HG02870 (cell line): ENCODE measurements at regions not wholly inside any gene's neighbourhood (a gene's known extent, or its start where the extent isn't known, plus 50 kb on each side); places are given as distances from the start of the nearest gene placed in this dataset.
"Not testable (repeated sequence)": the region's sequence is repeated elsewhere in the genome, so short reads cannot be mapped to it uniquely, and the experiment has no call there.

Experiments used
- ATAC-seq: cut with Tn5 transposase; IDR thresholded peaks from one replicate; pipeline ENCODE4 v1.9.1; 2021; ENCODE audit warnings: mild to moderate bottlenecking, moderate library complexity; ENCODE audit not compliant: unreplicated experiment

GRCh38 chr10:37582237-37582636, 275.2 kb downstream of the ZNF248 start:
- no peak for ATAC-seq

GRCh38 chr10:37576154-37576553, 281.3 kb downstream of the ZNF248 start:
- ATAC-seq, result no peak

GRCh38 chr10:37572206-37572605, 285.2 kb downstream of the ZNF248 start:
- no peak for ATAC-seq

GRCh38 chr10:37566332-37566731, 291.1 kb downstream of the ZNF248 start:
- ATAC-seq, result no peak

- ATAC-seq, result no peak
Measured at GRCh38 chr10:37563715-37564108, 293.7 kb downstream of the ZNF248 start.

- no peak for ATAC-seq
Measured at GRCh38 chr10:37563107-37563714, 294.2 kb downstream of the ZNF248 start.

- no peak for ATAC-seq
Measured at GRCh38 chr10:37552881-37553280, 304.5 kb downstream of the ZNF248 start.

- ATAC-seq, result no peak
Measured at GRCh38 chr10:37549054-37549453, 308.4 kb downstream of the ZNF248 start.

GRCh38 chr10:37535459-37536246, 321.8 kb downstream of the ZNF248 start:
- no peak for ATAC-seq

- ATAC-seq, result no peak
Measured at GRCh38 chr10:37534166-37534565, 323.2 kb downstream of the ZNF248 start.

- ATAC-seq, result not testable (repeated sequence)
Measured at GRCh38 chr10:37525410-37525809, 332.0 kb downstream of the ZNF248 start.

GRCh38 chr10:37520488-37520887, 336.9 kb downstream of the ZNF248 start:
- ATAC-seq, result no peak

GRCh38 chr10:37510520-37510919, 346.9 kb downstream of the ZNF248 start:
- ATAC-seq, result not testable (repeated sequence)

- ATAC-seq, result no peak
Measured at GRCh38 chr10:37496061-37496460, 361.3 kb downstream of the ZNF248 start.

GRCh38 chr10:37495415-37495814, 362.0 kb downstream of the ZNF248 start:
- no peak for ATAC-seq

- not testable (repeated sequence) for ATAC-seq
Measured at GRCh38 chr10:37493185-37493796, 364.1 kb downstream of the ZNF248 start.

GRCh38 chr10:37490266-37490665, 364.9 kb downstream of the ANKRD30A start:
- ATAC-seq, result no peak

GRCh38 chr10:37489658-37490003, 364.2 kb downstream of the ANKRD30A start:
- no peak for ATAC-seq

- ATAC-seq, result no peak
Measured at GRCh38 chr10:37488792-37489657, 363.6 kb downstream of the ANKRD30A start.

GRCh38 chr10:37480596-37480995, 355.2 kb downstream of the ANKRD30A start:
- ATAC-seq, result not testable (repeated sequence)

- ATAC-seq, result no peak
Measured at GRCh38 chr10:37479469-37479868, 354.1 kb downstream of the ANKRD30A start.
